Spleen (tissue), 7 donors: ENCODE measurements at regions not wholly inside any gene's neighbourhood (a gene's known extent, or its start where the extent isn't known, plus 50 kb on each side); places are given as distances from the start of the nearest gene placed in this dataset.

ENCODE experiments used
- POLR2A ChIP-seq, 3 donors: fragments of 450-650 bp; IDR thresholded peaks; one replicate each; pipeline ENCODE4 v1.5.1; 2017; ENCODE audit warnings: antibody characterized with exemption in 3 of 3, mild to moderate bottlenecking in 1 of 3
- POLR2AphosphoS5 ChIP-seq, 3 donors: sonication (generic); formaldehyde crosslinking; IDR thresholded peaks; one replicate each; pipeline ENCODE4 v1.5.1; 2017; ENCODE audit warnings: antibody characterized with exemption in 3 of 3
- TF ChIP-seq, protein P1 (sequence below), 11 experiments: fragments of 200-600 bp in 7 of 11; fragments of 450-650 bp in 4 of 11; sonication (generic) in 4 of 11; IDR thresholded peaks in 8 of 11; conservative IDR thresholded peaks in 3 of 11; 1 replicate in 7 of 11; 2 replicates in 4 of 11; pipeline versions ENCODE4 v1.4.0 to v1.8.0; 2016 to 2021; ENCODE audit warnings: antibody characterized with exemption in 11 of 11, inconsistent platforms in 4 of 11, mild to moderate bottlenecking in 1 of 11
- donor health status: DM: no; HTN: no; CAD: no; lungs with moderate emphysema.
- donor health status: DM: no; HTN: no; CAD: no.
- donor health status: DM: no; HTN: no; CAD: no.

DNA sequence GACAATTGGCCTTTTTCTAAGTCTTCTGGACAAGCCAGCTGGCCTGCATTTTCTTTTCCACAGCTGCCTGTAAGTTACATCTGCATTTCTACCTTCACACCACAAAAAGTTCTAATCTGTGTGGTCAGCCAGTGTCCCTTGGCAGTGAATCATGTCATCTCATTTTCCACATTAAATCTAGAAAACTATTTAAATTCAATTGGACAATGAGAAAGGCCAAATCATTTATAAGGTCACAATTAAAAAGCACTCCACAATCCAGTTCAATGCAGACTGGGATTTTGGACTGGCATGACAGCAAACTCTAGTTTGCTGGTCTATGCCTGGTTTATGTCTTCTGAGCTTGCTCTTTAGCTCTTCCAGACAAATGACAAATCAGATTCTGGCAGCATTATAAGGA, 494.2 kb upstream of the SPHKAP start:
- TF ChIP-seq, protein P1, sequence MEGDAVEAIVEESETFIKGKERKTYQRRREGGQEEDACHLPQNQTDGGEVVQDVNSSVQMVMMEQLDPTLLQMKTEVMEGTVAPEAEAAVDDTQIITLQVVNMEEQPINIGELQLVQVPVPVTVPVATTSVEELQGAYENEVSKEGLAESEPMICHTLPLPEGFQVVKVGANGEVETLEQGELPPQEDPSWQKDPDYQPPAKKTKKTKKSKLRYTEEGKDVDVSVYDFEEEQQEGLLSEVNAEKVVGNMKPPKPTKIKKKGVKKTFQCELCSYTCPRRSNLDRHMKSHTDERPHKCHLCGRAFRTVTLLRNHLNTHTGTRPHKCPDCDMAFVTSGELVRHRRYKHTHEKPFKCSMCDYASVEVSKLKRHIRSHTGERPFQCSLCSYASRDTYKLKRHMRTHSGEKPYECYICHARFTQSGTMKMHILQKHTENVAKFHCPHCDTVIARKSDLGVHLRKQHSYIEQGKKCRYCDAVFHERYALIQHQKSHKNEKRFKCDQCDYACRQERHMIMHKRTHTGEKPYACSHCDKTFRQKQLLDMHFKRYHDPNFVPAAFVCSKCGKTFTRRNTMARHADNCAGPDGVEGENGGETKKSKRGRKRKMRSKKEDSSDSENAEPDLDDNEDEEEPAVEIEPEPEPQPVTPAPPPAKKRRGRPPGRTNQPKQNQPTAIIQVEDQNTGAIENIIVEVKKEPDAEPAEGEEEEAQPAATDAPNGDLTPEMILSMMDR (IDR thresholded peaks at IDR 0.05 in 8 of 11, conservative IDR thresholded peaks at IDR 0.05 in 3 of 11) = no peak
- TF ChIP-seq POLR2AphosphoS5 (IDR thresholded peaks at IDR 0.05) = no peak
- no peak for TF ChIP-seq POLR2A (IDR thresholded peaks at IDR 0.05)
